ENCODE measurements at regions not wholly inside any gene's neighbourhood (a gene's known extent, or its start where the extent isn't known, plus 50 kb on each side); places are given as distances from the start of the nearest gene placed in this dataset.

- no TSS peak for BruUV-seq (replicated peaks)
- no peak overlapping the region for H3K4me3 Mint-ChIP-seq (ENCODE audit: low read depth, unreplicated experiment)
- intact Hi-C loops (cut with micrococcal nuclease; ENCODE audit: unreplicated experiment), result no loop called here
- no peaks in the 10 kb centered on the region for H3K36me3 Mint-ChIP-seq (ENCODE audit: insufficient read depth, unreplicated experiment)
- no peaks in the 10 kb centered on the region for H3K4me1 Mint-ChIP-seq (ENCODE audit: low read depth, unreplicated experiment)
- no peak overlapping the region for H3K27ac Mint-ChIP-seq (ENCODE audit: unreplicated experiment)
- CTCF ChIA-PET, result interaction anchor here (0.9 kb wide), 1 partner anchor 13 kb away, joined by 3 read pairs; no protein-coding TSS in a partner anchor
- TF ChIP-seq CTCF (IDR thresholded peaks at IDR 0.05; ENCODE audit: unreplicated experiment), result no peak
- H3K27me3 Mint-ChIP-seq (ENCODE audit: unreplicated experiment), result no peaks in the 10 kb centered on the region
- H3K9me3 Mint-ChIP-seq (ENCODE audit: low read depth, unreplicated experiment), result no peaks in the 10 kb centered on the region
- DNase-seq, result no peak
Observed at GRCh38 chrX:10288373-10288975, 131.7 kb downstream of the CLCN4 start.

- no peak for DNase-seq
- CTCF ChIA-PET, result no interaction called here
- Mint-ChIP-seq H3K4me3 (ENCODE audit: low read depth, unreplicated experiment) (no peak overlapping the region), H3K36me3 (ENCODE audit: insufficient read depth, unreplicated experiment) (no peaks in the 10 kb centered on the region), H3K27ac (ENCODE audit: unreplicated experiment) (no peak overlapping the region), H3K4me1 (ENCODE audit: low read depth, unreplicated experiment) (no peaks in the 10 kb centered on the region), H3K9me3 (ENCODE audit: low read depth, unreplicated experiment) (no peaks in the 10 kb centered on the region), H3K27me3 (ENCODE audit: unreplicated experiment) (no peaks in the 10 kb centered on the region)
- TF ChIP-seq CTCF (IDR thresholded peaks at IDR 0.05; ENCODE audit: unreplicated experiment), result no peak
- intact Hi-C loops (cut with micrococcal nuclease; ENCODE audit: unreplicated experiment), result no loop called here
- BruUV-seq (replicated peaks), result no TSS peak
Observed at GRCh38 chrX:10296576-10296975, 139.8 kb downstream of the CLCN4 start.

GRCh38 chrX:10310511-10310910 lies 153.7 kb downstream of the CLCN4 start:
- BruUV-seq (replicated peaks), result no TSS peak
- Mint-ChIP-seq H3K36me3 (ENCODE audit: insufficient read depth, unreplicated experiment) (no peaks in the 10 kb centered on the region), H3K27ac (ENCODE audit: unreplicated experiment) (peak overlapping the region; percentile 26), H3K4me3 (ENCODE audit: low read depth, unreplicated experiment) (no peak overlapping the region), H3K9me3 (ENCODE audit: low read depth, unreplicated experiment) (no peaks in the 10 kb centered on the region), H3K4me1 (ENCODE audit: low read depth, unreplicated experiment) (peaks cover 25% of the 10 kb centered on the region), H3K27me3 (ENCODE audit: unreplicated experiment) (no peaks in the 10 kb centered on the region)
- no peak for DNase-seq
- TF ChIP-seq CTCF (IDR thresholded peaks at IDR 0.05; ENCODE audit: unreplicated experiment), result no peak
- intact Hi-C loops (cut with micrococcal nuclease; ENCODE audit: unreplicated experiment), result loop anchor here (2.0 kb wide), 1 partner anchor 66 kb away; no protein-coding TSS in a partner anchor
- CTCF ChIA-PET, result no interaction called here

- Mint-ChIP-seq H3K4me1 (ENCODE audit: low read depth, unreplicated experiment) (peaks cover 25% of the 10 kb centered on the region), H3K27me3 (ENCODE audit: unreplicated experiment) (no peaks in the 10 kb centered on the region), H3K27ac (ENCODE audit: unreplicated experiment) (no peak overlapping the region), H3K36me3 (ENCODE audit: insufficient read depth, unreplicated experiment) (no peaks in the 10 kb centered on the region), H3K9me3 (ENCODE audit: low read depth, unreplicated experiment) (no peaks in the 10 kb centered on the region), H3K4me3 (ENCODE audit: low read depth, unreplicated experiment) (no peak overlapping the region)
- no peak for DNase-seq
- no TSS peak for BruUV-seq (replicated peaks)
- CTCF ChIA-PET, result no interaction called here
- no peak for TF ChIP-seq CTCF (IDR thresholded peaks at IDR 0.05; ENCODE audit: unreplicated experiment)
- intact Hi-C loops (cut with micrococcal nuclease; ENCODE audit: unreplicated experiment), result no loop called here
Observed at GRCh38 chrX:10314530-10315104, 157.8 kb downstream of the CLCN4 start.
